HFFc6 (cell line): ENCODE measurements at regions not wholly inside any gene's neighbourhood (a gene's known extent, or its start where the extent isn't known, plus 50 kb on each side); places are given as distances from the start of the nearest gene placed in this dataset.

Experiments used
- DNase-seq: peaks from one replicate; pipeline ENCODE4 v3.0.0-alpha.2; 2018
- H3K27ac Mint-ChIP-seq: 2 replicates; pipeline ENCODE4 v1.8.0; 2020; ENCODE audit warnings: mild to moderate bottlenecking, mixed read lengths
- H3K27me3 Mint-ChIP-seq: 2 replicates; pipeline ENCODE4 v1.8.0; 2021; ENCODE audit warnings: mild to moderate bottlenecking, moderate library complexity, mixed read lengths; ENCODE audit not compliant: insufficient read depth
- H3K36me3 Mint-ChIP-seq: 2 replicates; pipeline ENCODE4 v1.8.0; 2021; ENCODE audit warnings: low read depth, mixed read lengths
- H3K4me1 Mint-ChIP-seq: 2 replicates; pipeline ENCODE4 v1.8.0; 2020; ENCODE audit warnings: low read depth, mixed read lengths
- H3K4me3 Mint-ChIP-seq: 2 replicates; pipeline ENCODE4 v1.8.0; 2020; ENCODE audit warnings: mild to moderate bottlenecking, moderate library complexity, mixed read lengths
- H3K9me3 Mint-ChIP-seq: 2 replicates; pipeline ENCODE4 v1.8.0; 2020; ENCODE audit warnings: mild to moderate bottlenecking, mixed read lengths
- TF ChIP-seq, protein P1 (sequence below): fragments of 200-600 bp; sonication (generic); IDR thresholded peaks from 2 replicates; pipeline ENCODE4 v1.5.0; 2021; ENCODE audit warnings: antibody characterized with exemption, mild to moderate bottlenecking

DNA sequence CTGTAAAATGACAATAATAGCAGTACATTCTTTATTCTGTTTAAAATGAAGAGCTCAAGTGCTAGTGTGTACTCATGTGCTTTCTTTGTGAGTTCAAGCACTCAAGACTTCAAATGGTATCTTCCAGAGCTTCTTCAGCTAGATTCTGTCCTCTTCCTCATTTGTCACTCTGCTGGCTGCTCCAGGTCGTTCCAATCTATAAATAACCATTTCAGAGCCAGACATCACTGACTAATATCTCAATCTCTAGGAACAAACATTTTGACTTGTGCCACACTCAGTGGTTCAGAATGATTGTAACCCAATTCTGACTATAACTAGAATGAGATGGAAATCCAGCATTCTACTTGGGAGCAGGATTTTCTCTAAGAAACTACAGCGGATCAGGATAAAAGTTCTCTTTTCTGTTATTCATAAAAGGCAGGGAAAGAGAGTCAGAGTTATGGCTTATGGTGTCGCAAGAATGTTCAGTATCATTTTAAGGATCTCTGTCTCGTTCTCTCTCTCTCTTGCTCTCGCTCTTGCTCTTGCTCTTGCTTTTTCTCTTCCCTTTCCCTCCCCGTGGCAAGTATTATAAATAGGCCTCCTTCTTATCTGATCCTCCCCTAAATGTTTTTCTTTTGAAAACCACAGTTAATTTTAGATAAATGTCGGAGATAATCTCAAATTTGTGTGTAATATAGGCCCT, 116.3 kb upstream of the MAF start:
- no peak for DNase-seq

DNA sequence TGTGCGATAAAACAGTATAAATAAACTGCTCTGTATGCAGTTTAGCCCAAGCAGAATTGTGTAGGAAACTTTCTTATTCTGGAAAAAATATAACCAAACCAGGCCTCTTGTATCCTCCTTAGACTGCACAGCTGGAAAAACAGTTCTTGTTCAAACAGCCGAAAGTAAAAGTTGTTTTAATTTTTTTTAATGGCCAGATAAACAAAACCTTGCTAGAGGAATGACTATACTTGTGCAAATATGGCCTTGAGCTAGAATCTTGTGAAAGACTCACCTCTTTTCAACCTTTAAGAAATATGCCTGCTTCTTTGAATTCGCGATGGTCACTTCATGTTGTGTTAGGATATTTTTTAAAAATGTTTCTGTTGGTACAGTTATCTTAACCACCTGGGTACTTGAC, 114.5 kb upstream of the MAF start:
- Mint-ChIP-seq H3K27me3 (no peaks in the 10 kb centered on the region; the same call in 1 of the 2 replicates), H3K27ac (no peak overlapping the region), H3K4me3 (no peak overlapping the region), H3K36me3 (no peaks in the 10 kb centered on the region), H3K9me3 (peaks cover 49% of the 10 kb centered on the region), H3K4me1 (no peaks in the 10 kb centered on the region)
- DNase-seq = no peak
- TF ChIP-seq, protein P1, sequence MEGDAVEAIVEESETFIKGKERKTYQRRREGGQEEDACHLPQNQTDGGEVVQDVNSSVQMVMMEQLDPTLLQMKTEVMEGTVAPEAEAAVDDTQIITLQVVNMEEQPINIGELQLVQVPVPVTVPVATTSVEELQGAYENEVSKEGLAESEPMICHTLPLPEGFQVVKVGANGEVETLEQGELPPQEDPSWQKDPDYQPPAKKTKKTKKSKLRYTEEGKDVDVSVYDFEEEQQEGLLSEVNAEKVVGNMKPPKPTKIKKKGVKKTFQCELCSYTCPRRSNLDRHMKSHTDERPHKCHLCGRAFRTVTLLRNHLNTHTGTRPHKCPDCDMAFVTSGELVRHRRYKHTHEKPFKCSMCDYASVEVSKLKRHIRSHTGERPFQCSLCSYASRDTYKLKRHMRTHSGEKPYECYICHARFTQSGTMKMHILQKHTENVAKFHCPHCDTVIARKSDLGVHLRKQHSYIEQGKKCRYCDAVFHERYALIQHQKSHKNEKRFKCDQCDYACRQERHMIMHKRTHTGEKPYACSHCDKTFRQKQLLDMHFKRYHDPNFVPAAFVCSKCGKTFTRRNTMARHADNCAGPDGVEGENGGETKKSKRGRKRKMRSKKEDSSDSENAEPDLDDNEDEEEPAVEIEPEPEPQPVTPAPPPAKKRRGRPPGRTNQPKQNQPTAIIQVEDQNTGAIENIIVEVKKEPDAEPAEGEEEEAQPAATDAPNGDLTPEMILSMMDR = no peak

More for the DNA sequence above, 116.3 kb upstream of the MAF start:
- Mint-ChIP-seq H3K9me3 (peaks cover 55% of the 10 kb centered on the region), H3K27me3 (no peaks in the 10 kb centered on the region; the same call in 1 of the 2 replicates), H3K36me3 (no peaks in the 10 kb centered on the region), H3K4me3 (no peak overlapping the region), H3K27ac (no peak overlapping the region), H3K4me1 (no peaks in the 10 kb centered on the region)
- TF ChIP-seq, protein P1 = no peak

DNA sequence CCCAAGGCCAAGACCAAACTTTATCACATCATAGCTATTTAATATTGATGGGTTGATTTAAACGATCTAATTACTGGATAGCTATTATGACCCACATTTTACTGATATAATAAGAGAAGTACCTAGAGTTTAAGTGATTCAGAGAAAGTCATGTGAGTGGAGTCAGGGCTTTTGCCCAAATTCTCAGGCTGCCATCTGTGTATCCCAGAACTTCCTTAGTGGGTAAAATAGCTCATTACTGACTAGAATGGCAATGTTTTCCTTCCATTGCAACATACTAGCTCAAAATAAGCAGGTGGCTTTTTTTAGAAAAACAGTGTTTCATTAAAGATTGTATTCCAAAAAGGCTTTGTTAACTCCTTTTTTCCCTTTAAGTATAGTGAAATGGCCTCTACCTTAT, 113.9 kb upstream of the MAF start:
- no peak overlapping the region for H3K4me3 Mint-ChIP-seq
- H3K36me3 Mint-ChIP-seq = no peaks in the 10 kb centered on the region
- TF ChIP-seq, protein P1 = no peak
- no peaks in the 10 kb centered on the region for H3K4me1 Mint-ChIP-seq
- no peak overlapping the region for H3K27ac Mint-ChIP-seq
- peaks cover 49% of the 10 kb centered on the region for H3K9me3 Mint-ChIP-seq
- H3K27me3 Mint-ChIP-seq = no peaks in the 10 kb centered on the region; the same call in 1 of the 2 replicates
- DNase-seq = no peak

DNA sequence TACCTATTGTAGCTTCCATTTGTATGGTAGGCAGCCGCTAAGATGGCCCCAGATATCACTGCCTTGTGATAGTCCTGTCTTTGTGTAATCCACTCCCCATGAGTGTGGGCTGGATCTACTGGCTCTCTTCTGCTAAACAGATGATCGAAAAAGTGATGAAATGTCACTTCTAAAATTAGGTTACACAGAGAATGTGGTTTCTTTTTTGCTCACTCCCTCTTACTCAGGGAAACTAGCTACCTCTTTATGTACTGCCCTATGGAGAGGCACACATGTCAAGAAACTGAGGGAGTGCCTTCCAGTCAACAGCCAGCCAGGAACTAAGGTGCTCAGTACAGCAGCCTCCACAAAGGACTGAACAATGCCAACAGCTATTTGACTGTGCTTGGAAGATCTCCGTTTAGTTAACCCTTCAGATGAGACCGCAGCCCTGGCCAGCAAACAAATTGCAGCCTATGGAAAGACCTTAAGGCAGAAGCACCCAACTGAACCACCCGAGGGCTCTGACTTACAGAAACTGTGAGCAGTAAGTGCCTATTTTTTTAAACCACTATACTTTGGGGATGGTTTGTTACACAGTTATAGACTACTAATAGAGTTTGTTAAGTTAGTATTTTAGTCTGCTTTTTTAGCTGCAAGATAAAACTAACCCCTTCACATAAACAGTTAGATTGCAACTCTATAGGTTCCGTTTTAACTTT, 113.2 kb upstream of the MAF start:
- Mint-ChIP-seq H3K9me3 (peaks cover 43% of the 10 kb centered on the region), H3K27ac (no peak overlapping the region)

DNA sequence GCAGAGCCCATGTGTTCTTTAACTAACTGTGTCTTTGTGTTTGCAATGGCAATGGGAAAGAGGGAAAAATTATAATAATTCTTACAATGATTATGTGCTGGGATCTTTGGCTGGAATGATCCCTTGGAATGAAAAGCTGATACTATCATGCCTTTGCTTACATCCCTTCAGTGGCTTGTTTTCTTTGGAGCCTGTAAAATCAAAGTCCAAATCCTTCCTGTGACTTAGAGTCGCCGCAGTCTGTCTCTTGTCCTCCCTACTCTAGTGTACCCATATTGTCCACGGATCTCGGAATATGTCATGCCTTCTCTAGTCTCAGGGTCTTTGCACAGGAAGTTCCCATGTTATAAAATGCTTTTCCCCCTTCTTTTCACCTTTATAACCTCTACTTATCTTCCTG, 111.7 kb upstream of the MAF start:
- TF ChIP-seq, protein P1 = no peak
- Mint-ChIP-seq H3K27me3 (no peaks in the 10 kb centered on the region; the same call in 1 of the 2 replicates), H3K36me3 (no peaks in the 10 kb centered on the region), H3K4me3 (no peak overlapping the region), H3K27ac (no peak overlapping the region), H3K9me3 (peaks cover 29% of the 10 kb centered on the region), H3K4me1 (no peaks in the 10 kb centered on the region)
- no peak for DNase-seq

More for the DNA sequence above, 113.2 kb upstream of the MAF start:
- Mint-ChIP-seq H3K27me3 (no peaks in the 10 kb centered on the region; the same call in 1 of the 2 replicates), H3K4me1 (no peaks in the 10 kb centered on the region), H3K36me3 (no peaks in the 10 kb centered on the region), H3K4me3 (no peak overlapping the region)
- DNase-seq = no peak
- TF ChIP-seq, protein P1 = no peak
